AG10803 (cell line): ENCODE measurements at regions not wholly inside any gene's neighbourhood (a gene's known extent, or its start where the extent isn't known, plus 50 kb on each side); places are given as distances from the start of the nearest gene placed in this dataset.
A peak's percentile ranks its signal among the peaks of the same experiment; 100 is the strongest.

Source experiments
- DNase-seq: peaks from one replicate; pipeline ENCODE4 v3.0.0; 2010; ENCODE audit warnings: low read depth
- H3K4me3 ChIP-seq: 2 replicates; pipeline ENCODE4 v1.5.1; 2011; ENCODE audit warnings: mild to moderate bottlenecking, low read length, control low read depth
- CTCF ChIP-seq: conservative IDR thresholded peaks from 2 replicates; pipeline ENCODE4 v1.5.1; 2011; ENCODE audit warnings: mild to moderate bottlenecking, low read length, control low read depth, inconsistent platforms

- TF ChIP-seq CTCF, result no peak
- H3K4me3 ChIP-seq, result no peak overlapping the region
- no peak for DNase-seq
Measured at GRCh38 chr5:68371607-68372006, 156.1 kb downstream of the PIK3R1 start.

GRCh38 chr5:68372161-68372560, 156.6 kb downstream of the PIK3R1 start:
- no peak overlapping the region for H3K4me3 ChIP-seq
- DNase-seq, result no peak
- no peak for TF ChIP-seq CTCF

DNA sequence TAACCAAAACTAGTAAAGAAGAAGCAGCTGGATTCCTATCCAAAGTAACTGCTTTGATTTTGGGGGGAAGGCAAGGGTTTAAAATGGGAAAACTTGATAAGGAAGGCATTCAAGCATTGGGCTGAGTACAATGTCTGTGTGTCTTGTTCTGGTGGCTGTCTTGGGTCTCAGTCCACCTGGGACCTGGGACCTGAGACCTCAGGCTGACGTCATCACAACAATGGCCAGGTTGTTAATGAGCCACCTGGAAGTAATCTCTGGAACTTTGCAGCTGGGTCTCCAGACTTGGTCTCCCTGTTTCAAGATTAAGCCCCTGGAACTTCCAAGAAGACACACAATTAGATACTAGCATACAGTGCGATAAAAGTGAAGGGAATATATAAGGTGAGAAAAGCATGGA, 157.5 kb downstream of the PIK3R1 start:
- DNase-seq, result no peak
- no peak overlapping the region for H3K4me3 ChIP-seq
- TF ChIP-seq CTCF, result no peak

GRCh38 chr5:68374796-68375518, 159.4 kb downstream of the PIK3R1 start:
- no peak overlapping the region for H3K4me3 ChIP-seq
- no peak for TF ChIP-seq CTCF
- DNase-seq, result peak; percentile 78

- no peak overlapping the region for H3K4me3 ChIP-seq
- DNase-seq, result no peak
- no peak for TF ChIP-seq CTCF
Measured at GRCh38 chr5:68375540-68375939, 160.0 kb downstream of the PIK3R1 start.

- TF ChIP-seq CTCF, result no peak
- no peak overlapping the region; the same call in 1 of the 2 replicates for H3K4me3 ChIP-seq
- peak; percentile 50 for DNase-seq
Measured at GRCh38 chr5:68376935-68377334, 161.4 kb downstream of the PIK3R1 start.

GRCh38 chr5:68377733-68378132, 162.2 kb downstream of the PIK3R1 start:
- DNase-seq, result no peak
- no peak for TF ChIP-seq CTCF
- H3K4me3 ChIP-seq, result no peak overlapping the region
